Esophagus mucosa (tissue), 1 donor: ENCODE measurements at regions not wholly inside any gene's neighbourhood (a gene's known extent, or its start where the extent isn't known, plus 50 kb on each side); places are given as distances from the start of the nearest gene placed in this dataset.

Source experiments
- ATAC-seq: fragments of 200-7000 bp; cut with Tn5 transposase; one replicate; pipeline ENCODE4 v1.9.1; 2020
- donor health status: DM: yes; HTN: yes; CAD: no.

GRCh38 chr17:69907132-69907847, 167.7 kb upstream of the KCNJ16 start:
- no peak for ATAC-seq

- ATAC-seq = no peak
Observed at GRCh38 chr17:69908626-69909368, 166.2 kb upstream of the KCNJ16 start.

- no peak for ATAC-seq
Observed at GRCh38 chr17:69909389-69909788, 165.6 kb upstream of the KCNJ16 start.

GRCh38 chr17:69912805-69913204, 162.2 kb upstream of the KCNJ16 start:
- ATAC-seq = no peak

- ATAC-seq = no peak
Observed at GRCh38 chr17:69913216-69913615, 161.8 kb upstream of the KCNJ16 start.

- ATAC-seq = no peak
Observed at GRCh38 chr17:69913616-69914015, 161.4 kb upstream of the KCNJ16 start.

- no peak for ATAC-seq
Observed at GRCh38 chr17:69914520-69914919, 160.5 kb upstream of the KCNJ16 start.

GRCh38 chr17:69916761-69917160, 158.3 kb upstream of the KCNJ16 start:
- ATAC-seq = no peak

- no peak for ATAC-seq
Observed at GRCh38 chr17:69918164-69918563, 156.9 kb upstream of the KCNJ16 start.

GRCh38 chr17:69919789-69920188, 155.2 kb upstream of the KCNJ16 start:
- no peak for ATAC-seq

- ATAC-seq = no peak
Observed at GRCh38 chr17:69921046-69921445, 154.0 kb upstream of the KCNJ16 start.

GRCh38 chr17:69928611-69929010, 146.4 kb upstream of the KCNJ16 start:
- ATAC-seq = no peak

GRCh38 chr17:69936996-69937395, 138.0 kb upstream of the KCNJ16 start:
- ATAC-seq = peak; percentile 78

GRCh38 chr17:69943058-69943457, 132.0 kb upstream of the KCNJ16 start:
- no peak for ATAC-seq

GRCh38 chr17:69944406-69944805, 130.6 kb upstream of the KCNJ16 start:
- no peak for ATAC-seq

GRCh38 chr17:69945698-69946185, 129.3 kb upstream of the KCNJ16 start:
- ATAC-seq = no peak

GRCh38 chr17:69947027-69947759, 127.8 kb upstream of the KCNJ16 start:
- no peak for ATAC-seq

GRCh38 chr17:69948406-69948805, 126.6 kb upstream of the KCNJ16 start:
- no peak for ATAC-seq

GRCh38 chr17:69949496-69949895, 125.5 kb upstream of the KCNJ16 start:
- no peak for ATAC-seq

GRCh38 chr17:69949973-69950695, 124.9 kb upstream of the KCNJ16 start:
- no peak for ATAC-seq

GRCh38 chr17:69950701-69951418, 124.2 kb upstream of the KCNJ16 start:
- no peak for ATAC-seq
